Activated CD8-positive, alpha-beta memory T cell treated with anti-CD3 and anti-CD28 coated beads, Interleukin-2, amount 50 U/mL, for 24 hours (primary cell): ENCODE measurements at regions not wholly inside any gene's neighbourhood (a gene's known extent, or its start where the extent isn't known, plus 50 kb on each side); places are given as distances from the start of the nearest gene placed in this dataset.
"Not testable (repeated sequence)": the region's sequence is repeated elsewhere in the genome, so short reads cannot be mapped to it uniquely, and the experiment has no call there.

Experiments
- DNase-seq: peaks from one replicate; pipeline ENCODE4 v3.0.0-alpha.2; 2020; ENCODE audit errors: extremely low read depth

- no peak for DNase-seq
Measured at GRCh38 chr6:2376429-2377355, 131.3 kb upstream of the GMDS start.

DNA sequence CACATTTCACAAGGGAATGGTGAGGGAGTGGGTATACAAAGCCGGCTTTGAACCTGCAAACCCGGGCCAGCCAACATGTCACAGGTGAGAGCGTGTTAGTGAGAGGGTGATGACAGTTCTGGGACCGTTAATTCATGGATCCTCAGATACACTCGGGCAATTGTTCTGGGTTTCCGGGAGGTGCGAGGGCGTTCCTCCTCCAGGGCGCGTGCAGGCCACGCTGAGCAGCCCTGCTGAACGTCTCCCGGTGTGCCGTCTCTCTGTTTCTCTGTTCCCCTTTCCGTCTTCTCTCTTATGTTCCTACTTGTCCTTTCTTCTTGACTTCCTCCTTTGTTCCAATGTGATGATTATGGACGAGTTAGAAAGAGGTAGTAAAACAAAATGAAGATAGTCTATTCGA lies 130.0 kb upstream of the GMDS start:
- no peak for DNase-seq

- DNase-seq = no peak
Measured at GRCh38 chr6:2369606-2370005, 124.2 kb upstream of the GMDS start.

DNA sequence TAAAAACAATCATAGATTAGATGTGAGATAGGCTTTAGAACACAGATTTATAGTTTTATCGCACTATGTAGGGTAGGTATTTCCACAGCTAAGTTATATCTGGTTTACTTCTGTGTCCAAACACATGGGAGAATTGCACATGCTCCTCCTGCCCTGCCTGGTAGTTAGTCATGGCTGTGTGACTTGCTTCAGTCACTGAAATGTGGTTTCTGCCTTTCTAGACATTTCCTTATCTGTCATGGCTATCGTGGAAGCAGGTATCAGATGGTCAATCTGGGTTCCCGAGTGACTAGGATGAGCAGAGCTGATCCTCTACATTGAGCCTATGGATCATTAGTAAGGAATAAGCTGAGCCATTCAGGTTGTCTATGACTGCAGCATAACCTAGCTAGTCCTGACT lies 117.8 kb upstream of the GMDS start:
- no peak for DNase-seq

GRCh38 chr6:2361195-2361594 lies 115.8 kb upstream of the GMDS start:
- DNase-seq = no peak

GRCh38 chr6:2360716-2361115 lies 115.3 kb upstream of the GMDS start:
- no peak for DNase-seq

DNA sequence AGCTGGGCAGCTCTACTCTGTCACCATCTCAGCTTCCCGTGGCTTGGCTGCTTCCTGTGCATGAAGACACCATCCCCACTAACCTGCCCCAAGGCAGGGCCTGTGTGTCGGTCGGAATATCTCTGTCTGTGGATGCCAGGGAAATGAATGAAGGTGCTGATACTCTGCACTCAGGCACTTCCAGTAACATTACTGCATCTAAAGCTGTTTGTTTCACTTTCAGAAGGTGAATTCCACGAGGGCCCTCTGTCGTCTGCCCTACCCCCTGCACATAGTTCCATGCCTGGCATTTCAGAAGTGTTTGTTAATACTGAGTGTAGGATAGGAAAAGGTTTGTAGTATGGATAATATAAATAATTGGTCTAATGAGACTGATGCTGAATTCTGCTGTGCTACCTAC lies 114.7 kb upstream of the GMDS start:
- DNase-seq = no peak

- DNase-seq = no peak
Measured at GRCh38 chr6:2355150-2355549, 109.7 kb upstream of the GMDS start.

- DNase-seq = no peak
Measured at GRCh38 chr6:2354138-2354491, 108.7 kb upstream of the GMDS start.

DNA sequence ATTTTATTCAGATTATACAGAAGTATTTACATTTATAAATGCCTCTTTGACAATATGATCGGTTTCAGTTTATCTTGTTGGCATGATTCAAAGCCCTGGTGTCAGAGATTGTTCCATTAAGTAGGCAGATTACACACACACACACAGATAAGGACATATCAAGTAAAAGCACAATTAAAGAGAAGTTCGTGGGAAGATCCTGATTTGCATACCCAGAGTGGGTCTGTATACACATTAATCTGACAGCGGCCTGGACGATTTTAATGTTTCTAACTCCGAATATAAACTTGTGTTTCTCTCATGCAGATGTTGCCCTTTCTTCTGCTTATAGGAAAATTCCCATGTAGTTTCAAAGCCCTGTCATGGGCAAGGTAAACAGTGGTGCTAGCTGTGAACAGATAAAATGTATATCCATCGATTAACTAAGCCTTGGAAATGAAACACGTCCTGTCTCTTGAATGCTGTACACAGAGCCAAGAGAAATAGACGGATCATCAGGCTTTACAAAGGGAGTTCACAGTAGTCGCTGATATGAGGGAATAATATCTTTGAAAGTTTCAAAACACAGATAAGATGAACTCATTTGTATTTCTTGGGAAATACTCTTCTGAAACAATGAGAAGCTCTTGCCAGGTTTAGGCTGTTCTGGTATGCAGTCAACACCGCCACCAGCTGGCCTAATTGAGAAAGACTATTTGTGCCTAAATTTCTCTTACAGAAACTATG lies 108.2 kb upstream of the GMDS start:
- peak; percentile 8 for DNase-seq

- no peak for DNase-seq
Measured at GRCh38 chr6:2351807-2352431, 106.5 kb upstream of the GMDS start.

DNA sequence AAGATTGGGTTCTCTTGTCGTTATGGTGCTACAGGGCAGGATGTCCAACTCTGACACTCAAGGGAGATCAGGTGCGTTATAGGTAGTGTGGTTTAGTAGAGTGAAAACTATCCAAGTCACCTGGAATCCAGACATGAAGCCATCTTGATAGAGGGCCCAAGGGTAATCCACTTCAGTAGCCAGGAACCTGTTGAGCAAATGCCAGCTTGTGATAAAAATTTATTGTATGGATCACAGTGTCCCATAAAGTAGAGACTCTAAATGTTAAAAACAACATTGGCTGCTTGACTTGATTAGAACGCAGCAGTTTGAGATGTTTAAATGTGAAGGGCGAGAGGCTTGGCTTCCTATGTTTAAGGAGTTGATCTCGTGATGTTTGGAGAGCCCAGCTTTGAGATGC lies 105.7 kb upstream of the GMDS start:
- no peak for DNase-seq

GRCh38 chr6:2346078-2346477 lies 100.7 kb upstream of the GMDS start:
- no peak for DNase-seq

DNA sequence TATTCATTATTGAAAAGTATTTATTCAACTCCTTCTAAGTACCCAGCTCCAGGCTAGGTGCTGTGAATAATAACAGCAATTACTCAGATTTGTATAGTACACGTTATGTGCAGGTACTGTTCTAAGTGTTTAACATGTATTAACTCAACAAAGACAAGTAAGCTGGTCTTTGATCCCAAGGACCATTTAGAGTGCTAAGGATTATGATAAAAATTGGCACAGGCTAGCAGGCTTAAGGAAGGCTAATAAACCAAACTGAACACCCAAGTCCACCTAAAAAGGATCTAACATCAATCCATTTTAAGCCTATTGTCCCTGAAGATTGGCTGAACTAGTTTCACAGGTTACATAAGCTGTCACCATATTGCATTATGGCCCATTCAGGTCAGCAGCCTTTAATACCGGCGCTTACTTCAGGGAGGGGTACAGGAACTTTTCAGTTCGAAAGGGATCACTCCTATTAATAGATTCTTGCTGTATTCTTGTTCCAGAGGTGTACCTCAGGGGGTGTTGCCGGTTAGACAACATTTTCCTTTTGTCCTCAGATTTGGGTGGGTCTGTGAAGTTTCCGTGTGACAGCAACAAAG lies 99.0 kb upstream of the GMDS start:
- DNase-seq = no peak

- no peak for DNase-seq
Measured at GRCh38 chr6:2327591-2327990, 82.2 kb upstream of the GMDS start.

DNA sequence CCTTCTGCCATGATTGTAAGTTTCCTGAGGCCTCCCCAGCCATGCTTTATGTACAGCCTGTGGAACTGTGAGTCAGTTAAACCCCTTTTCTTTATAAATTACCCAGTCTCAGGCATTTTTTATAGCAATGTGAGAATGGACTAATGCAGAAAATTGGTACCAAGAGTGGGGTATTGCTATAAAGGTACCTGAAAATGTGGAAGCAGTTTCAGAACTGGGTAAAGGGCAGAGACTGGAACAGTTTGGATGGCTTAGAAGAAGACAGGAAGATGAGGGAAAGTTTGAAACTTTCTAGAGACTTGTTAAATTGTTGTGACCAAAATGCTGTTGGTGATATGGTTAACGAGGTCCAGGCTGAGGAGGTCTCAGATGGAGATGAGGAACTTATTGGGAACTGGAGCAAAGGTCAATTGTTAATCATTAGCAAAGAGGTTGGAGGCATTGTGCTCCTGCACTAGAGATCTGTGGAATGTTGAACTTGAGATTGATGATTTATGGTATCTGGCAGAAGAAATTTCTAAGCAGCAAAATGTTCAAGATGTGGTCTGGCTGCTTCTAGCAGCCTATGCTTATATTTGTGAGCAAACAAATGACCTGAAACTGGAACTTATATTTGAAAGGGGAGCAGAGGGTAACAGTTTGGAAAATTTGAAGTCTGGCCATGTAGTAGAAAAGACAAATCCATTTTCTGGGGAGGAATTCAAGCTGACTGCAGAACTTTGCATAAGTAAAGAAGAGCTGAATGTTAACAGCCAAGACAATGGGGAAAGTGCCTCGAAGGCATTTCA lies 79.0 kb upstream of the GMDS start:
- DNase-seq = no peak

GRCh38 chr6:2317498-2317897 lies 72.1 kb upstream of the GMDS start:
- DNase-seq = not testable (repeated sequence)

- DNase-seq = no peak
Measured at GRCh38 chr6:2314641-2315040, 69.2 kb upstream of the GMDS start.

DNA sequence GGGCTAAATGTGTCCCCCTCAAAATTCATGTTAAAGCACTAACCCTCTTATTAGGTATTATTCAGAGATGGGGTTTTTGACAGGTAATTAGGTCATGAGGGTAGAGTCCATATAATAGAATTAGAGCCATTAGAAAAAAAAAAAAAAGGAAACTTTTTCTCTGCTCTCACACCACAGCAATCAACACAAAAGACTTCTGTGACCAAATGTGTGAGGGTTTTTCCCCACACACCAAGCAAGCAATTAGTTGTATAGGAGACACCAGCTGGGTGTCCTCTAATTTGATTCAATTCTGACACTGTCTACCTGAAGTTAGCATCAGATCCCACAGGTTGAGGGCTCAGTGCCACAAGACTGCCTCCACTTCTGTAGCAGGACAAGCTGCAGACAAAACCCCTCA lies 64.6 kb upstream of the GMDS start:
- no peak for DNase-seq

DNA sequence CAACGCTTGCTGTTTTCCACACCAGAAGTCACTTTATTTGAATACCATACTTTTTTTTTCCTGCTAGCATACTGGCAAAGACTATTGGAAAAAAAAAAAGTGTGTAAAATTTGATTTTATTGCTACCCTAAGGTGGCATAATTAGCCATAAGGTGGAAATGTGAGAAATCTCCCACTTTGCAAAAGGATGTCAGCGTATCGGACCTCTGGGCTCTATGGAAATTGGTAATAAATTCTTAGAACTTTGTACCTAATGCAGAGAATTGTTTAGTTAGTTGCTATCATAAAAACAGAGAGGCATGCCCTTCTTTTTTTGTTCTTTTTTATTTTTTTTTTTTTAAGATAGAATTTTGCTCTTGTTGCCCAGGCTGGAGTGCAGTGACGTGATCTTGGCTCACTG lies 63.7 kb upstream of the GMDS start:
- DNase-seq = no peak

DNA sequence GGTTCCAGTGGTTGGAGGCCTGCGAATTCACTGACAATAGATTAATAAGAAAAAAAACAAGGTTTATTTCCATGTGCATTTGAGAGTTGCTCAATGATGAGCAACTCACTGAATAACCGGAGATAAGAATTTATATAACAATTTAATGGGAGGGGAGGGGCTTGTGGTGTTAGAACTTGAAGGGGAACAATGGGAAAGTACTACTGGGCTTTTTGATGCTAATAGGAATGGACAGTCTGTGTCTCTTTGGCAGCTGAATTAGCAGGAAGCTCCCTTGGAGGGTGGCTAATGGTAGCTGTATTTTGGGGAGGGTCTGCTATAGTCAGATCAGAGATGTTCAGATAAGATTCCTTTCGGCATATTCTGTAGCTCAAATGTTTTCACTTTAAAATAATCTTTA lies 62.4 kb upstream of the GMDS start:
- no peak for DNase-seq

GRCh38 chr6:2305951-2306350 lies 60.5 kb upstream of the GMDS start:
- no peak for DNase-seq
